ENCODE measurements at regions not wholly inside any gene's neighbourhood (a gene's known extent, or its start where the extent isn't known, plus 50 kb on each side); places are given as distances from the start of the nearest gene placed in this dataset.

DNA sequence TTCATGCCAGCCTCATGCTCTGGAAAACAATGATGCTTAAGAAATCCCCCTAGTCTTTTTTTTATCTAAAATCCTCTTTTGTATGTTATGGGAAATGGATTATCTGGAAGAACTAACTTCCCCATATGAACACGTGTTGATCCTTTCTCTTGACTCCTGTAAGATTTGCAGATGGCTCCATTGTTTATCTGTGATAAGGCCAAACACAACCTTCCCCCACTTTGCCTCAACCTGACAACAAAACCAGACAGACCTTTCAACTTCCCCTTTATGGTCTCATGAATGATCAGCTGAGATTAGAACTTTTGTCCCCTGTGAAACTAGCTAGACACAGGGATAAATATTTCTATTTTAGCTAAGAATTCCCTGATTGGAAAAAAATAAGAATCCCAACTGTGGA is 828.0 kb upstream of the CDH2 start:
- no peak overlapping the region for H3K23ac ChIP-seq (ENCODE audit: low read length)
- H4K91ac ChIP-seq (ENCODE audit: low read depth, low read length) = no peak overlapping the region
- no peak overlapping the region for H2AFZ ChIP-seq (ENCODE audit: insufficient read depth, low read length, poor library complexity)
- no peaks in the 10 kb centered on the region for H3K79me2 ChIP-seq (ENCODE audit: control insufficient read depth, insufficient read depth, low read length, poor library complexity)
- H3K9me3 ChIP-seq (ENCODE audit: insufficient read depth, low read depth, low read length) = no peaks in the 10 kb centered on the region
- no peak overlapping the region for H3K18ac ChIP-seq (ENCODE audit: low read length)
- no peak overlapping the region for H3K14ac ChIP-seq (ENCODE audit: low read length)
- H3K4me3 ChIP-seq (ENCODE audit: low read depth, low read length) = no peak overlapping the region
- H2BK120ac ChIP-seq (ENCODE audit: insufficient read depth, low read length, poor library complexity) = no peak overlapping the region
- H4K8ac ChIP-seq (ENCODE audit: low read depth, low read length) = no peak overlapping the region
- no peak overlapping the region for H3K4ac ChIP-seq (ENCODE audit: low read depth, low read length)
- no CpG with 5 or more reads among the region's 1 CpG for WGBS (ENCODE audit: extremely low coverage, insufficient coverage, insufficient read length)
- DNase-seq = no peak
- H2AK5ac ChIP-seq (ENCODE audit: low read length) = no peak overlapping the region
- H2BK12ac ChIP-seq (ENCODE audit: low read length) = no peak overlapping the region
- no peaks in the 10 kb centered on the region for H3K27me3 ChIP-seq (ENCODE audit: insufficient read depth, low read length)
- H3K27ac ChIP-seq (ENCODE audit: low read depth, low read length) = no peak overlapping the region
- H4K12ac ChIP-seq (ENCODE audit: low read depth, low read length) = no peak overlapping the region
- no peak overlapping the region for H2BK5ac ChIP-seq (ENCODE audit: low read depth, low read length, poor library complexity)
- H3K9ac ChIP-seq (ENCODE audit: low read length) = no peak overlapping the region
- H3K79me1 ChIP-seq (ENCODE audit: low read length) = peaks cover 2% of the 10 kb centered on the region
- H3K36me3 ChIP-seq (ENCODE audit: control insufficient read depth in 1 of 2, insufficient read depth in 2 of 2, low read length in 2 of 2) = no peaks in the 10 kb centered on the region
- no peak overlapping the region for H3K4me2 ChIP-seq (ENCODE audit: low read length)
- H3K4me1 ChIP-seq (ENCODE audit: control insufficient read depth in 1 of 2, insufficient read depth in 2 of 2, low read length in 2 of 2) = peaks cover 0 to 3% of the 10 kb centered on the region in 2 experiments

DNA sequence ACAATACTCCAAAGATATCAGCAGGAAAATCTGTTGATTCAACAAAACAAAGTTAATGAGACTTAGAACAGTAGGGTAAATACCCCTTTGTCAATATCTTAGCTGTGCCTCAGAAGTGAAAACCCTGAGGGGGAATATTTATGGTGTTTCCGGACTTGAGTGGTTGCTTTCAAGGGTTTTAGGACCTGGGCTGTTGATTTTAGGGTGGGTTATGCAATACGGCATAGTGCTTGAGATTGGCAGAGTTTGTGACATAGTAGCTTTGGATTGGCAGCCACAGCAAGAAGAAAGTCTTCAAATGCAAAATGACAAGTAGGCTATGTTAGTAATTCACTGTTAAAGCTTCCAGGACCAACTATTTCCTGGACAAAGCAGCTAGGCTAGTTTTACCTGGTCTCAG is 826.3 kb upstream of the CDH2 start:
- H3K18ac ChIP-seq (ENCODE audit: low read length) = no peak overlapping the region
- peaks cover 0 to 3% of the 10 kb centered on the region in 2 experiments for H3K4me1 ChIP-seq (ENCODE audit: control insufficient read depth in 1 of 2, insufficient read depth in 2 of 2, low read length in 2 of 2)
- H3K79me2 ChIP-seq (ENCODE audit: control insufficient read depth, insufficient read depth, low read length, poor library complexity) = no peaks in the 10 kb centered on the region
- WGBS (ENCODE audit: extremely low coverage, insufficient coverage, insufficient read length) = no CpG with 5 or more reads among the region's 2 CpGs
- no peaks in the 10 kb centered on the region for H3K36me3 ChIP-seq (ENCODE audit: control insufficient read depth in 1 of 2, insufficient read depth in 2 of 2, low read length in 2 of 2)
- H3K14ac ChIP-seq (ENCODE audit: low read length) = no peak overlapping the region
- H3K79me1 ChIP-seq (ENCODE audit: low read length) = peaks cover 2% of the 10 kb centered on the region
- peak overlapping the region; percentile 34 for H3K27ac ChIP-seq (ENCODE audit: low read depth, low read length)
- no peak overlapping the region for H2AK5ac ChIP-seq (ENCODE audit: low read length)
- DNase-seq = no peak
- H3K9me3 ChIP-seq (ENCODE audit: insufficient read depth, low read depth, low read length) = no peaks in the 10 kb centered on the region
- no peak overlapping the region for H2BK120ac ChIP-seq (ENCODE audit: insufficient read depth, low read length, poor library complexity)
- no peak overlapping the region for H3K9ac ChIP-seq (ENCODE audit: low read length)
- H2BK5ac ChIP-seq (ENCODE audit: low read depth, low read length, poor library complexity) = no peak overlapping the region
- no peak overlapping the region for H4K91ac ChIP-seq (ENCODE audit: low read depth, low read length)
- no peak overlapping the region for H4K8ac ChIP-seq (ENCODE audit: low read depth, low read length)
- H2BK12ac ChIP-seq (ENCODE audit: low read length) = no peak overlapping the region
- H3K4ac ChIP-seq (ENCODE audit: low read depth, low read length) = no peak overlapping the region
- H2AFZ ChIP-seq (ENCODE audit: insufficient read depth, low read length, poor library complexity) = no peak overlapping the region
- no peak overlapping the region for H3K4me3 ChIP-seq (ENCODE audit: low read depth, low read length)
- H3K23ac ChIP-seq (ENCODE audit: low read length) = no peak overlapping the region
- no peak overlapping the region for H4K12ac ChIP-seq (ENCODE audit: low read depth, low read length)
- H3K4me2 ChIP-seq (ENCODE audit: low read length) = peak overlapping the region; percentile 1
- H3K27me3 ChIP-seq (ENCODE audit: insufficient read depth, low read length) = no peaks in the 10 kb centered on the region

DNA sequence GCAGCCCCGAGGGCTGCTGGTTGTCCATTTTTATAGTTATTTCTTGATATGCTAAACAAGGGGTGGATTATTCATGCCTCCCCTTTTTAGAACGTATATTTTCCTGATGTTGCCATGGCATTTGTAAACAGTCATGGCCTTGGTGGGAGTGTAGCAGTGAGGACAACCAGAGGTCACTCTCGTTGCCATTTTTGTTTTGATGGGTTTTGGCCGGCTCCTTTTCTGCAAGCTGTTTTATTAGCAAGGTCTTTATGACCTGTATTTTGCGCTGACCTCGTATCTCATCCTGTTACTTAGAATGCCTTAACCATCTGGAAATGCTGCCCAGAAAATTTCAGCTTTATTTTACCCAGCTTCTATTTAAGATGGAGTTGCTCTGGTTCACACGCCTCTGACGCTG is 825.8 kb upstream of the CDH2 start:
- H3K4ac ChIP-seq (ENCODE audit: low read depth, low read length) = no peak overlapping the region
- no peak overlapping the region for H3K18ac ChIP-seq (ENCODE audit: low read length)
- H4K91ac ChIP-seq (ENCODE audit: low read depth, low read length) = no peak overlapping the region
- DNase-seq = no peak
- H3K9ac ChIP-seq (ENCODE audit: low read length) = no peak overlapping the region
- no peaks in the 10 kb centered on the region for H3K27me3 ChIP-seq (ENCODE audit: insufficient read depth, low read length)
- no peak overlapping the region for H4K8ac ChIP-seq (ENCODE audit: low read depth, low read length)
- peak overlapping the region; percentile 34 for H3K27ac ChIP-seq (ENCODE audit: low read depth, low read length)
- H3K4me1 ChIP-seq (ENCODE audit: control insufficient read depth in 1 of 2, insufficient read depth in 2 of 2, low read length in 2 of 2) = peaks cover 0 to 3% of the 10 kb centered on the region in 2 experiments
- no CpG with 5 or more reads among the region's 8 CpGs for WGBS (ENCODE audit: extremely low coverage, insufficient coverage, insufficient read length)
- H3K14ac ChIP-seq (ENCODE audit: low read length) = no peak overlapping the region
- H3K79me2 ChIP-seq (ENCODE audit: control insufficient read depth, insufficient read depth, low read length, poor library complexity) = no peaks in the 10 kb centered on the region
- H3K23ac ChIP-seq (ENCODE audit: low read length) = no peak overlapping the region
- H3K4me3 ChIP-seq (ENCODE audit: low read depth, low read length) = no peak overlapping the region
- no peak overlapping the region for H2BK5ac ChIP-seq (ENCODE audit: low read depth, low read length, poor library complexity)
- no peaks in the 10 kb centered on the region for H3K9me3 ChIP-seq (ENCODE audit: insufficient read depth, low read depth, low read length)
- no peak overlapping the region for H2BK12ac ChIP-seq (ENCODE audit: low read length)
- no peak overlapping the region for H2AK5ac ChIP-seq (ENCODE audit: low read length)
- no peak overlapping the region for H2BK120ac ChIP-seq (ENCODE audit: insufficient read depth, low read length, poor library complexity)
- no peaks in the 10 kb centered on the region for H3K36me3 ChIP-seq (ENCODE audit: control insufficient read depth in 1 of 2, insufficient read depth in 2 of 2, low read length in 2 of 2)
- H3K4me2 ChIP-seq (ENCODE audit: low read length) = no peak overlapping the region
- no peak overlapping the region for H4K12ac ChIP-seq (ENCODE audit: low read depth, low read length)
- peaks cover 2% of the 10 kb centered on the region for H3K79me1 ChIP-seq (ENCODE audit: low read length)
- H2AFZ ChIP-seq (ENCODE audit: insufficient read depth, low read length, poor library complexity) = no peak overlapping the region

DNA sequence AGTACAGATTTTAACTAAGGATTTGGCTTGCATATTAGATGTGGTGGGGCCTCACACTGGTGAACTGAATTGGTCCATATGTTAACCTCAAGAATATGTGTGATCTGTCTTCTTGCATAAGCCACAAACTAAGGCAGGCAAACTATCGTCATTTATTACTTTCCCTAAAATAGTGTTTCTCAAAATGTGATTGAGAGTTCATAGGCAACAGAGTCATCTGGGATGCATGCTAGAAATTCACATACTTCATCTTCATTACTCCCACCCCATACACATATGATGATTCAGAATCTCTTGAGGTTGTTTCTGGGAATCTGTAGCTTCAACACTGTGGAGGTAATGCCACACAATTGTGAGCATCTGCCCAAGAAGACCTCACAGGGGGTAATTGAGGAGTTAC is 822.8 kb upstream of the CDH2 start:
- no peak overlapping the region for H2AK5ac ChIP-seq (ENCODE audit: low read length)
- H3K4ac ChIP-seq (ENCODE audit: low read depth, low read length) = no peak overlapping the region
- no peak overlapping the region for H3K14ac ChIP-seq (ENCODE audit: low read length)

More for the DNA sequence above, 822.8 kb upstream of the CDH2 start:
- H2BK12ac ChIP-seq (ENCODE audit: low read length) = no peak overlapping the region
- no peak overlapping the region for H3K9ac ChIP-seq (ENCODE audit: low read length)
- no peaks in the 10 kb centered on the region for H3K27me3 ChIP-seq (ENCODE audit: insufficient read depth, low read length)
- H3K79me2 ChIP-seq (ENCODE audit: control insufficient read depth, insufficient read depth, low read length, poor library complexity) = no peaks in the 10 kb centered on the region
- H3K9me3 ChIP-seq (ENCODE audit: insufficient read depth, low read depth, low read length) = no peaks in the 10 kb centered on the region
- no peak overlapping the region for H4K12ac ChIP-seq (ENCODE audit: low read depth, low read length)
- H2BK120ac ChIP-seq (ENCODE audit: insufficient read depth, low read length, poor library complexity) = no peak overlapping the region
- no peak overlapping the region for H4K91ac ChIP-seq (ENCODE audit: low read depth, low read length)
- no peak overlapping the region for H3K18ac ChIP-seq (ENCODE audit: low read length)
- H3K23ac ChIP-seq (ENCODE audit: low read length) = no peak overlapping the region
- peaks cover 0 to 3% of the 10 kb centered on the region in 2 experiments for H3K4me1 ChIP-seq (ENCODE audit: control insufficient read depth in 1 of 2, insufficient read depth in 2 of 2, low read length in 2 of 2)
- no CpG with 5 or more reads among the region's 1 CpG for WGBS (ENCODE audit: extremely low coverage, insufficient coverage, insufficient read length)
- H4K8ac ChIP-seq (ENCODE audit: low read depth, low read length) = no peak overlapping the region
- H3K79me1 ChIP-seq (ENCODE audit: low read length) = peaks cover 2% of the 10 kb centered on the region
- H3K27ac ChIP-seq (ENCODE audit: low read depth, low read length) = no peak overlapping the region
- no peak overlapping the region for H3K4me2 ChIP-seq (ENCODE audit: low read length)
- H3K4me3 ChIP-seq (ENCODE audit: low read depth, low read length) = no peak overlapping the region
- no peak for DNase-seq
- no peak overlapping the region for H2BK5ac ChIP-seq (ENCODE audit: low read depth, low read length, poor library complexity)
- no peaks in the 10 kb centered on the region for H3K36me3 ChIP-seq (ENCODE audit: control insufficient read depth in 1 of 2, insufficient read depth in 2 of 2, low read length in 2 of 2)
- H2AFZ ChIP-seq (ENCODE audit: insufficient read depth, low read length, poor library complexity) = no peak overlapping the region
